ENCODE measurements at regions not wholly inside any gene's neighbourhood (a gene's known extent, or its start where the extent isn't known, plus 50 kb on each side); places are given as distances from the start of the nearest gene placed in this dataset.

DNA sequence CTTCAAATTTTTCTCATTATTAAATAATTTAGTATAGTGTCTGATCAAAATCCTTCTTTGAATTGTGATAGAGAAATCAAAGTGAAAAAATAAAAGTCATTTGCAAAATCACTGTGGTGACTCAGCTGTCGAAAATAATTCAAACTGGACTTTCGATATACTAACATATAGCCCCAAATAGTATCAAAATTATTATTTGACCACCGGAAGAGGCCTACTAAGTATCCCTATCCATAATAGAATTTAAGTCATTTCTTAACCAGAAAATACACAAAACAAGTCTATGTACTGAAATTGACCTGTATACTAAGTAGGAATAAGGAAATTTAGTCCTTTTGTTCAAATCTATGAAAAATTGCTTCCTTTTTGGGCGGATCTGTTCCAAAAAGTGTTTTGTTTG, 180.7 kb downstream of the MRPL39 start:
- H4K20me1 ChIP-seq (ENCODE audit: control insufficient read depth, extremely low read depth, insufficient read depth, low read length): no peaks in the 10 kb centered on the region
- no peaks in the 10 kb centered on the region for H3K79me2 ChIP-seq (ENCODE audit: control insufficient read depth, insufficient read depth, low read length)
- H3K4me2 ChIP-seq (ENCODE audit: control insufficient read depth, extremely low read depth, insufficient read depth, low read depth, low read length): no peak overlapping the region
- no peaks in the 10 kb centered on the region for H3K9me3 ChIP-seq (ENCODE audit: control insufficient read depth, low read depth, low read length)
- FAIRE-seq (no peak), DNase-seq (ENCODE audit: low read depth, low spot score) (no peak)
- no peaks in the 10 kb centered on the region for H3K4me1 ChIP-seq (ENCODE audit: control insufficient read depth, extremely low read depth, insufficient read depth, low read length)
- no peak overlapping the region for H3K9ac ChIP-seq (ENCODE audit: control insufficient read depth, extremely low read depth, insufficient read depth, low read length)
- H3K4me3 ChIP-seq (ENCODE audit: control insufficient read depth in 2 of 3, extremely low read depth in 1 of 3, insufficient read depth in 2 of 3, low read depth in 1 of 3, low read length in 3 of 3): no peak overlapping the region
- H2AFZ ChIP-seq (ENCODE audit: control insufficient read depth, low read length): no peak overlapping the region
- H3K27ac ChIP-seq (ENCODE audit: control insufficient read depth, insufficient read depth, low read length): no peak overlapping the region
- H3K9me1 ChIP-seq (ENCODE audit: control insufficient read depth, extremely low read depth, insufficient read depth, low read length): no peaks in the 10 kb centered on the region
- TF ChIP-seq CTCF (optimal IDR thresholded peaks at IDR 0.05 in 1 of 3, IDR thresholded peaks at IDR 0.05 in 1 of 3, conservative IDR thresholded peaks at IDR 0.05 in 1 of 3; ENCODE audit: extremely low read depth in 1 of 3, insufficient read depth in 2 of 3, low read length in 3 of 3): no peak
- no peak for TF ChIP-seq EZH2 (IDR thresholded peaks at IDR 0.05; ENCODE audit: low read length)
- no peaks in the 10 kb centered on the region for H3K27me3 ChIP-seq (ENCODE audit: control insufficient read depth, extremely low read depth, insufficient read depth, low read length)
- no peaks in the 10 kb centered on the region for H3K36me3 ChIP-seq (ENCODE audit: control insufficient read depth in 2 of 2, extremely low read depth in 1 of 2, insufficient read depth in 2 of 2, low read length in 2 of 2)
- dilution Hi-C loops (cut with MboI; ENCODE audit: extremely low pct_ligation_motif_present, low sequenced_read_pairs): no loop called here

GRCh38 chr21:25425156-25425555, 182.1 kb downstream of the MRPL39 start:
- FAIRE-seq: no peak
- H3K27ac ChIP-seq (ENCODE audit: control insufficient read depth, insufficient read depth, low read length): no peak overlapping the region
- no peaks in the 10 kb centered on the region for H3K9me3 ChIP-seq (ENCODE audit: control insufficient read depth, low read depth, low read length)

More at GRCh38 chr21:25425156-25425555, 182.1 kb downstream of the MRPL39 start:
- no peaks in the 10 kb centered on the region for H3K9me1 ChIP-seq (ENCODE audit: control insufficient read depth, extremely low read depth, insufficient read depth, low read length)
- no peak overlapping the region for H3K4me2 ChIP-seq (ENCODE audit: control insufficient read depth, extremely low read depth, insufficient read depth, low read depth, low read length)
- dilution Hi-C loops (cut with MboI; ENCODE audit: extremely low pct_ligation_motif_present, low sequenced_read_pairs): no loop called here
- H2AFZ ChIP-seq (ENCODE audit: control insufficient read depth, low read length): no peak overlapping the region
- H3K27me3 ChIP-seq (ENCODE audit: control insufficient read depth, extremely low read depth, insufficient read depth, low read length): no peaks in the 10 kb centered on the region
- no peak for TF ChIP-seq EZH2 (IDR thresholded peaks at IDR 0.05; ENCODE audit: low read length)
- no peak for TF ChIP-seq CTCF (optimal IDR thresholded peaks at IDR 0.05 in 1 of 3, IDR thresholded peaks at IDR 0.05 in 1 of 3, conservative IDR thresholded peaks at IDR 0.05 in 1 of 3; ENCODE audit: extremely low read depth in 1 of 3, insufficient read depth in 2 of 3, low read length in 3 of 3)
- no peaks in the 10 kb centered on the region for H4K20me1 ChIP-seq (ENCODE audit: control insufficient read depth, extremely low read depth, insufficient read depth, low read length)
- no peak for DNase-seq (ENCODE audit: low read depth, low spot score)
- H3K36me3 ChIP-seq (ENCODE audit: control insufficient read depth in 2 of 2, extremely low read depth in 1 of 2, insufficient read depth in 2 of 2, low read length in 2 of 2): no peaks in the 10 kb centered on the region
- no peak overlapping the region for H3K4me3 ChIP-seq (ENCODE audit: control insufficient read depth in 2 of 3, extremely low read depth in 1 of 3, insufficient read depth in 2 of 3, low read depth in 1 of 3, low read length in 3 of 3)
- H3K9ac ChIP-seq (ENCODE audit: control insufficient read depth, extremely low read depth, insufficient read depth, low read length): no peak overlapping the region
- H3K79me2 ChIP-seq (ENCODE audit: control insufficient read depth, insufficient read depth, low read length): no peaks in the 10 kb centered on the region
- H3K4me1 ChIP-seq (ENCODE audit: control insufficient read depth, extremely low read depth, insufficient read depth, low read length): no peaks in the 10 kb centered on the region

Data from keratinocyte (primary cell).